Spleen (tissue), 11 donors: ENCODE measurements at regions not wholly inside any gene's neighbourhood (a gene's known extent, or its start where the extent isn't known, plus 50 kb on each side); places are given as distances from the start of the nearest gene placed in this dataset.

Experiments
- DNase-seq: peaks from one replicate; pipeline ENCODE4 v3.0.0-alpha.2; 2020
- H3K27ac ChIP-seq, 8 donors: fragments of 200-600 bp; sonication (generic) in 7 of 8; 1 replicate in 4 of 8; 2 replicates in 4 of 8; pipeline versions ENCODE4 v1.5.0 to v1.8.0; 2016 to 2021; ENCODE audit warnings: inconsistent platforms in 4 of 8, mild to moderate bottlenecking in 4 of 8, moderate library complexity in 1 of 8
- H3K27me3 ChIP-seq, 7 donors: fragments of 200-600 bp; sonication (generic) in 6 of 7; replicated peaks in 1 of 7; 1 replicate in 4 of 7; 2 replicates in 3 of 7; pipeline versions ENCODE4 v1.5.0 to v1.8.0; 2016 to 2021; ENCODE audit warnings: inconsistent platforms in 3 of 7, mild to moderate bottlenecking in 1 of 7
- H3K36me3 ChIP-seq, 6 donors: fragments of 200-600 bp; sonication (generic) in 5 of 6; 1 replicate in 4 of 6; 2 replicates in 2 of 6; pipeline versions ENCODE4 v1.5.0 to v1.8.0; 2016 to 2021; ENCODE audit warnings: inconsistent platforms in 2 of 6
- H3K4me1 ChIP-seq, 6 donors: fragments of 200-600 bp; sonication (generic) in 5 of 6; 1 replicate in 3 of 6; 2 replicates in 3 of 6; pipeline versions ENCODE4 v1.5.0 to v1.8.0; 2016 to 2021; ENCODE audit warnings: inconsistent platforms in 3 of 6
- H3K4me3 ChIP-seq, 8 donors: fragments of 200-600 bp; sonication (generic) in 7 of 8; 1 replicate in 4 of 8; 2 replicates in 4 of 8; pipeline versions ENCODE4 v1.5.0 to v1.8.0; 2016 to 2021; ENCODE audit warnings: inconsistent platforms in 4 of 8, mild to moderate bottlenecking in 4 of 8, moderate library complexity in 2 of 8
- H3K9me3 ChIP-seq, 8 donors: fragments of 200-600 bp; sonication (generic) in 7 of 8; 1 replicate in 4 of 8; 2 replicates in 4 of 8; pipeline versions ENCODE4 v1.5.0 to v1.8.0; 2016 to 2021; ENCODE audit warnings: inconsistent platforms in 4 of 8
- CTCF ChIP-seq, 11 experiments: fragments of 200-600 bp in 7 of 11; fragments of 450-650 bp in 4 of 11; sonication (generic) in 4 of 11; IDR thresholded peaks in 8 of 11; conservative IDR thresholded peaks in 3 of 11; 1 replicate in 7 of 11; 2 replicates in 4 of 11; pipeline versions ENCODE4 v1.4.0 to v1.8.0; 2016 to 2021; ENCODE audit warnings: antibody characterized with exemption in 11 of 11, inconsistent platforms in 4 of 11, mild to moderate bottlenecking in 1 of 11
- POLR2A ChIP-seq, 3 donors: fragments of 450-650 bp; IDR thresholded peaks; one replicate each; pipeline ENCODE4 v1.5.1; 2017; ENCODE audit warnings: antibody characterized with exemption in 3 of 3, mild to moderate bottlenecking in 1 of 3
- POLR2AphosphoS5 ChIP-seq, 3 donors: sonication (generic); formaldehyde crosslinking; IDR thresholded peaks; one replicate each; pipeline ENCODE4 v1.5.1; 2017; ENCODE audit warnings: antibody characterized with exemption in 3 of 3
- WGBS, 5 donors: extraction: QIAGEN DNeasy Blood & Tissue Kit in 3 of 5; methylation state at CpG; one replicate each; pipeline versions ENCODE4 v1.1.5 to v1.1.7; 2013 to 2018; 5-methylcytosine and 5-hydroxymethylcytosine counted together
- intact Hi-C: fragments of 100-400 bp; cut with DNase I; formaldehyde crosslinking; loops from one replicate; pipeline ENCODE4 v1.15.0; 2023; ENCODE audit warnings: low total_unique reads
- donor health status: healthy with polysubstance abuse.
- donor health status: DM: no; HTN: no; CAD: no; lungs with moderate emphysema.
- donor health status: DM: no; HTN: no; CAD: no.
- donor health status: Bipolar disorder and iron deficiency.
- donor health status: healthy.
- donor health status: DM: no; HTN: no; CAD: no.
- donor health status: DM: yes; HTN: yes; CAD: no.

GRCh38 chr7:24383055-24383454, 99.1 kb downstream of the NPY start:
- Histone ChIP-seq H3K36me3 (no peaks in the 10 kb centered on the region), H3K27ac (no peak overlapping the region), H3K27me3 (no peaks in the 10 kb centered on the region), H3K4me1 (no peaks in the 10 kb centered on the region), H3K9me3 (peaks cover 0 to 7% (median 0%) of the 10 kb centered on the region in 8 donors), H3K4me3 (no peak overlapping the region)
- WGBS, 5 donors: 27 to 83% (median 80%) methylated on average over 1 of the region's 1 CpG
- DNase-seq: no peak
- intact Hi-C loops: no loop called here
- no peak for TF ChIP-seq CTCF (IDR thresholded peaks at IDR 0.05 in 8 of 11, conservative IDR thresholded peaks at IDR 0.05 in 3 of 11)
- TF ChIP-seq POLR2AphosphoS5 (IDR thresholded peaks at IDR 0.05): no peak
- TF ChIP-seq POLR2A (IDR thresholded peaks at IDR 0.05): no peak

- Histone ChIP-seq H3K27me3 (no peaks in the 10 kb centered on the region), H3K36me3 (no peaks in the 10 kb centered on the region), H3K9me3 (peaks cover 0 to 7% (median 0%) of the 10 kb centered on the region in 8 donors), H3K27ac (no peak overlapping the region), H3K4me3 (no peak overlapping the region), H3K4me1 (no peaks in the 10 kb centered on the region)
- no peak for DNase-seq
- TF ChIP-seq POLR2A (IDR thresholded peaks at IDR 0.05): no peak
- TF ChIP-seq CTCF (IDR thresholded peaks at IDR 0.05 in 8 of 11, conservative IDR thresholded peaks at IDR 0.05 in 3 of 11): no peak
- no peak for TF ChIP-seq POLR2AphosphoS5 (IDR thresholded peaks at IDR 0.05)
- WGBS, 5 donors: 60 to 72% (median 64%) methylated on average over 3 of the region's 3 CpGs
- intact Hi-C loops: no loop called here
Measured at GRCh38 chr7:24384362-24385030, 100.5 kb downstream of the NPY start.

GRCh38 chr7:24388212-24388611, 104.2 kb downstream of the NPY start:
- TF ChIP-seq POLR2A (IDR thresholded peaks at IDR 0.05): no peak
- no peak for TF ChIP-seq CTCF (IDR thresholded peaks at IDR 0.05 in 8 of 11, conservative IDR thresholded peaks at IDR 0.05 in 3 of 11)
- TF ChIP-seq POLR2AphosphoS5 (IDR thresholded peaks at IDR 0.05): no peak
- Histone ChIP-seq H3K36me3 (no peaks in the 10 kb centered on the region), H3K9me3 (peaks cover 0 to 1% (median 0%) of the 10 kb centered on the region in 8 donors), H3K27ac (no peak overlapping the region), H3K27me3 (no peaks in the 10 kb centered on the region), H3K4me1 (no peaks in the 10 kb centered on the region), H3K4me3 (no peak overlapping the region)
- no peak for DNase-seq
- intact Hi-C loops: no loop called here

- WGBS, 5 donors: 73 to 90% (median 82%) methylated on average over 5 of the region's 5 CpGs
- Histone ChIP-seq H3K36me3 (no peaks in the 10 kb centered on the region), H3K27me3 (no peaks in the 10 kb centered on the region), H3K4me3 (no peak overlapping the region), H3K27ac (no peak overlapping the region), H3K9me3 (no peaks in the 10 kb centered on the region), H3K4me1 (no peaks in the 10 kb centered on the region)
- TF ChIP-seq CTCF (IDR thresholded peaks at IDR 0.05 in 8 of 11, conservative IDR thresholded peaks at IDR 0.05 in 3 of 11): no peak
- TF ChIP-seq POLR2A (IDR thresholded peaks at IDR 0.05): no peak
- TF ChIP-seq POLR2AphosphoS5 (IDR thresholded peaks at IDR 0.05): no peak
- intact Hi-C loops: no loop called here
- DNase-seq: no peak
Measured at GRCh38 chr7:24390376-24391157, 106.6 kb downstream of the NPY start.
